ENCODE measurements at regions not wholly inside any gene's neighbourhood (a gene's known extent, or its start where the extent isn't known, plus 50 kb on each side); places are given as distances from the start of the nearest gene placed in this dataset.

GRCh38 chr1:10852998-10853520 lies 56.6 kb upstream of the CASZ1 start:
- no peak for DNase-seq (ENCODE audit: low read depth, low spot score)
- Histone ChIP-seq H3K4me1 (ENCODE audit: control insufficient read depth, extremely low read depth, insufficient read depth, low read length) (no peaks in the 10 kb centered on the region), H2AFZ (ENCODE audit: low read depth, low read length) (no peak overlapping the region), H3K4me3 (replicated peaks in 1 of 3; ENCODE audit: insufficient read depth in 1 of 3, low read depth in 1 of 3, low read length in 3 of 3) (no peak overlapping the region), H4K20me1 (replicated peaks; ENCODE audit: control insufficient read depth, extremely low read depth, insufficient read depth, low read length) (no peaks in the 10 kb centered on the region), H3K79me2 (ENCODE audit: control insufficient read depth, insufficient read depth, low read length) (no peaks in the 10 kb centered on the region), H3K27me3 (ENCODE audit: control insufficient read depth in 2 of 2, insufficient read depth in 2 of 2, low read length in 2 of 2) (no peaks in the 10 kb centered on the region), H3K9me3 (replicated peaks; ENCODE audit: control insufficient read depth, insufficient read depth, low read length) (no peaks in the 10 kb centered on the region), H3K9ac (replicated peaks; ENCODE audit: extremely low read depth, insufficient read depth, low read length) (no peak overlapping the region), H3K36me3 (ENCODE audit: control insufficient read depth in 2 of 2, extremely low read depth in 1 of 2, insufficient read depth in 2 of 2, low read length in 2 of 2) (no peaks in the 10 kb centered on the region), H3K27ac (ENCODE audit: insufficient read depth, low read depth, low read length) (no peak overlapping the region), H3K4me2 (ENCODE audit: insufficient read depth, low read length) (no peak overlapping the region), H3K9me1 (replicated peaks; ENCODE audit: control insufficient read depth, extremely low read depth, insufficient read depth, low read length) (no peaks in the 10 kb centered on the region)
- ChIA-PET POLR2A (no interaction called here), CTCF (no interaction called here)
- dilution Hi-C loops (cut with MboI; ENCODE audit: extremely low pct_ligation_motif_present, low sequenced_read_pairs): no loop called here
- intact Hi-C loops (cut with micrococcal nuclease): no loop called here
- no peak for FAIRE-seq
- no TSS peak for BruUV-seq (replicated peaks)
- TF ChIP-seq MYC (IDR thresholded peaks at IDR 0.05; ENCODE audit: low read depth, low read length) (no peak), JUN (IDR thresholded peaks at IDR 0.05; ENCODE audit: borderline replicate concordance, insufficient read depth, insufficient read length, low read depth) (no peak), CTCF (IDR thresholded peaks at IDR 0.05; ENCODE audit: extremely low read depth in 1 of 2, insufficient read depth in 1 of 2, low read depth in 1 of 2, low read length in 2 of 2) (no peak), POLR2AphosphoS5 (IDR thresholded peaks at IDR 0.05; ENCODE audit: insufficient read depth, low read depth, low read length) (no peak), EZH2 (IDR thresholded peaks at IDR 0.05; ENCODE audit: borderline replicate concordance, low read depth, low read length, severe bottlenecking) (no peak), FOS (IDR thresholded peaks at IDR 0.05; ENCODE audit: borderline replicate concordance, insufficient read depth, low read length) (no peak), POLR2A (IDR thresholded peaks at IDR 0.05; ENCODE audit: low read depth, low read length) (no peak), MAX (IDR thresholded peaks at IDR 0.05; ENCODE audit: insufficient read depth, insufficient read length) (no peak), GATA2 (IDR thresholded peaks at IDR 0.05; ENCODE audit: insufficient read depth, insufficient read length, low read depth, low read length) (no peak)
